Neural crest cell (in vitro differentiated cells): ENCODE measurements at regions not wholly inside any gene's neighbourhood (a gene's known extent, or its start where the extent isn't known, plus 50 kb on each side); places are given as distances from the start of the nearest gene placed in this dataset.

Experiments used
- DNase-seq: peaks from one replicate; pipeline ENCODE4 v3.0.0; 2021; ENCODE audit warnings: low read depth, mixed read lengths, low spot score
- H3K27ac Mint-ChIP-seq: one replicate; pipeline ENCODE4 v1.8.0; 2021; ENCODE audit warnings: mild to moderate bottlenecking, mixed read lengths; ENCODE audit not compliant: unreplicated experiment
- H3K27me3 Mint-ChIP-seq: 2 replicates; pipeline ENCODE4 v1.8.0; 2021; ENCODE audit warnings: low read depth, mild to moderate bottlenecking, mixed read lengths
- H3K36me3 Mint-ChIP-seq: 2 replicates; pipeline ENCODE4 v1.8.0; 2021; ENCODE audit warnings: low read depth, mild to moderate bottlenecking, mixed read lengths
- H3K4me1 Mint-ChIP-seq: 2 replicates; pipeline ENCODE4 v1.8.0; 2021; ENCODE audit warnings: mixed read lengths
- H3K4me3 Mint-ChIP-seq: one replicate; pipeline ENCODE4 v1.8.0; 2021; ENCODE audit warnings: mild to moderate bottlenecking, mixed read lengths
- H3K9me3 Mint-ChIP-seq: 2 replicates; pipeline ENCODE4 v1.8.0; 2021; ENCODE audit warnings: mixed read lengths
- CTCF ChIP-seq: fragments of 200-600 bp; sonication (generic); conservative IDR thresholded peaks from 2 replicates; pipeline ENCODE4 v1.5.0; 2021; ENCODE audit warnings: antibody characterized with exemption, mild to moderate bottlenecking

- no peak overlapping the region for H3K27ac Mint-ChIP-seq
- H3K27me3 Mint-ChIP-seq, result no peaks in the 10 kb centered on the region
- DNase-seq, result no peak
- no peaks in the 10 kb centered on the region for H3K4me1 Mint-ChIP-seq
- no peak for TF ChIP-seq CTCF
- H3K9me3 Mint-ChIP-seq, result peaks cover 4% of the 10 kb centered on the region
- H3K36me3 Mint-ChIP-seq, result no peaks in the 10 kb centered on the region
- H3K4me3 Mint-ChIP-seq, result no peak overlapping the region
Observed at GRCh38 chr4:155610143-155610542, 56.5 kb upstream of the GUCY1A1 start.

GRCh38 chr4:155609455-155610059 lies 57.1 kb upstream of the GUCY1A1 start:
- peaks cover 4% of the 10 kb centered on the region for H3K9me3 Mint-ChIP-seq
- TF ChIP-seq CTCF, result no peak
- H3K4me1 Mint-ChIP-seq, result no peaks in the 10 kb centered on the region
- H3K4me3 Mint-ChIP-seq, result no peak overlapping the region
- no peaks in the 10 kb centered on the region for H3K27me3 Mint-ChIP-seq
- no peak for DNase-seq
- H3K36me3 Mint-ChIP-seq, result no peaks in the 10 kb centered on the region
- H3K27ac Mint-ChIP-seq, result no peak overlapping the region

- Mint-ChIP-seq H3K27ac (no peak overlapping the region), H3K4me3 (no peak overlapping the region), H3K4me1 (no peaks in the 10 kb centered on the region), H3K27me3 (no peaks in the 10 kb centered on the region), H3K9me3 (peaks cover 4% of the 10 kb centered on the region), H3K36me3 (no peaks in the 10 kb centered on the region)
- no peak for DNase-seq
- TF ChIP-seq CTCF, result no peak
Observed at GRCh38 chr4:155608225-155608885, 58.3 kb upstream of the GUCY1A1 start.

- DNase-seq, result no peak
- no peak overlapping the region for H3K27ac Mint-ChIP-seq
- H3K27me3 Mint-ChIP-seq, result no peaks in the 10 kb centered on the region
- H3K4me1 Mint-ChIP-seq, result peaks cover 6% of the 10 kb centered on the region
- TF ChIP-seq CTCF, result no peak
- H3K36me3 Mint-ChIP-seq, result no peaks in the 10 kb centered on the region
- no peak overlapping the region for H3K4me3 Mint-ChIP-seq
- peaks cover 4% of the 10 kb centered on the region for H3K9me3 Mint-ChIP-seq
Observed at GRCh38 chr4:155607481-155607880, 59.2 kb upstream of the GUCY1A1 start.

- Mint-ChIP-seq H3K4me3 (no peak overlapping the region), H3K36me3 (no peaks in the 10 kb centered on the region), H3K4me1 (peaks cover 10% of the 10 kb centered on the region), H3K27ac (no peak overlapping the region), H3K9me3 (no peaks in the 10 kb centered on the region), H3K27me3 (no peaks in the 10 kb centered on the region)
- DNase-seq, result no peak
- TF ChIP-seq CTCF, result no peak
Observed at GRCh38 chr4:155604718-155605626, 61.7 kb upstream of the GUCY1A1 start.
